ENCODE measurements at regions not wholly inside any gene's neighbourhood (a gene's known extent, or its start where the extent isn't known, plus 50 kb on each side); places are given as distances from the start of the nearest gene placed in this dataset.

- no peak for TF ChIP-seq CTCF (conservative IDR thresholded peaks at IDR 0.05; ENCODE audit: low read depth, low read length)
- DNase-seq (ENCODE audit: low read depth), result no peak
- H3K4me3 ChIP-seq (ENCODE audit: low read length), result no peak overlapping the region
These were observed 475.6 kb upstream of the SOX5 start for GRCh38 chr12:24424889-24425600.

- TF ChIP-seq CTCF (conservative IDR thresholded peaks at IDR 0.05; ENCODE audit: low read depth, low read length), result no peak
- no peak overlapping the region for H3K4me3 ChIP-seq (ENCODE audit: low read length)
- no peak for DNase-seq (ENCODE audit: low read depth)
These were observed 474.9 kb upstream of the SOX5 start for GRCh38 chr12:24424376-24424775.

- no peak for TF ChIP-seq CTCF (conservative IDR thresholded peaks at IDR 0.05; ENCODE audit: low read depth, low read length)
- no peak for DNase-seq (ENCODE audit: low read depth)
- no peak overlapping the region for H3K4me3 ChIP-seq (ENCODE audit: low read length)
These were observed 474.1 kb upstream of the SOX5 start for GRCh38 chr12:24423611-24424010.

- no peak for TF ChIP-seq CTCF (conservative IDR thresholded peaks at IDR 0.05; ENCODE audit: low read depth, low read length)
- DNase-seq (ENCODE audit: low read depth), result no peak
- H3K4me3 ChIP-seq (ENCODE audit: low read length), result no peak overlapping the region
These were observed 472.3 kb upstream of the SOX5 start for GRCh38 chr12:24421759-24422158.

- no peak for DNase-seq (ENCODE audit: low read depth)
- no peak for TF ChIP-seq CTCF (conservative IDR thresholded peaks at IDR 0.05; ENCODE audit: low read depth, low read length)
- no peak overlapping the region for H3K4me3 ChIP-seq (ENCODE audit: low read length)
These were observed 468.7 kb upstream of the SOX5 start for GRCh38 chr12:24418157-24418556.

- no peak for TF ChIP-seq CTCF (conservative IDR thresholded peaks at IDR 0.05; ENCODE audit: low read depth, low read length)
- DNase-seq (ENCODE audit: low read depth), result no peak
- no peak overlapping the region for H3K4me3 ChIP-seq (ENCODE audit: low read length)
These were observed 467.1 kb upstream of the SOX5 start for GRCh38 chr12:24416423-24417109.

GRCh38 chr12:24415934-24416333, 466.5 kb upstream of the SOX5 start:
- DNase-seq (ENCODE audit: low read depth), result no peak
- H3K4me3 ChIP-seq (ENCODE audit: low read length), result no peak overlapping the region
- no peak for TF ChIP-seq CTCF (conservative IDR thresholded peaks at IDR 0.05; ENCODE audit: low read depth, low read length)
